B cell (primary cell): ENCODE measurements at regions not wholly inside any gene's neighbourhood (a gene's known extent, or its start where the extent isn't known, plus 50 kb on each side); places are given as distances from the start of the nearest gene placed in this dataset.

Experiments
- ATAC-seq: fragments of 200-7000 bp; cut with Tn5 transposase; one replicate; pipeline ENCODE4 v1.10.0; 2021; ENCODE audit warnings: low read depth, mild to moderate bottlenecking, moderate number of reproducible peaks, moderate library complexity
- CTCF ChIA-PET: fragments of 350-600 bp; sonication (Branson Sonifier 250); formaldehyde crosslinking; loops from one replicate; lab custom pipeline; 2021; ENCODE audit warnings: antibody characterized with exemption, inconsistent platforms; lab: Charles Lee
- POLR2A ChIA-PET: fragments of 350-600 bp; sonication (Branson Sonifier 250); formaldehyde crosslinking; loops from one replicate; lab custom pipeline; 2021; ENCODE audit warnings: antibody characterized with exemption; lab: Charles Lee
- DNase-seq: peaks from one replicate; pipeline ENCODE4 v3.0.0; 2013
- H2AFZ ChIP-seq: 2 replicates; pipeline ENCODE4 v1.6.1; 2012; ENCODE audit warnings: mild to moderate bottlenecking, low read depth, low read length; ENCODE audit not compliant: insufficient read depth, poor library complexity, severe bottlenecking
- H3K27ac ChIP-seq, 2 donors: 1 replicate in 1 of 2; 2 replicates in 1 of 2; pipeline ENCODE4 v1.5.1; 2012 to 2013; ENCODE audit warnings: low read length in 2 of 2, mild to moderate bottlenecking in 2 of 2, moderate library complexity in 1 of 2
- H3K27me3 ChIP-seq, 4 experiments: fragments of 200-600 bp in 1 of 4; sonication (generic) in 1 of 4; replicated peaks in 1 of 4; 1 replicate in 2 of 4; 2 replicates in 2 of 4; pipeline versions ENCODE4 v1.6.1 to v1.7.0; 2013 to 2016; ENCODE audit warnings: low read length in 3 of 4, mild to moderate bottlenecking in 2 of 4, mixed read lengths in 1 of 4, moderate library complexity in 1 of 4; ENCODE audit not compliant: insufficient read depth in 4 of 4, control insufficient read depth in 3 of 4; ENCODE audit errors: control extremely low read depth in 1 of 4
- H3K36me3 ChIP-seq, 2 experiments: replicated peaks in 1 of 2; 1 replicate in 1 of 2; 2 replicates in 1 of 2; pipeline versions ENCODE4 v1.6.1 to v1.7.1; 2013; ENCODE audit warnings: low read length in 1 of 2; ENCODE audit not compliant: insufficient read depth in 2 of 2, control insufficient read depth in 1 of 2; ENCODE audit errors: control extremely low read depth in 1 of 2, extremely low read depth in 1 of 2
- H3K4me1 ChIP-seq, 2 donors: fragments of 200-600 bp in 1 of 2; sonication (generic) in 1 of 2; 1 replicate in 1 of 2; 2 replicates in 1 of 2; pipeline versions ENCODE4 v1.5.1 to v1.6.1; 2013 to 2017; ENCODE audit warnings: low read length in 2 of 2; ENCODE audit not compliant: control insufficient read depth in 2 of 2, insufficient read depth in 2 of 2
- H3K4me2 ChIP-seq: replicated peaks from 2 replicates; pipeline ENCODE3; 2012; ENCODE audit warnings: mild to moderate bottlenecking, low read depth, low read length; ENCODE audit not compliant: poor library complexity, severe bottlenecking
- H3K4me3 ChIP-seq, 5 experiments: fragments of 200-600 bp in 1 of 5; sonication (generic) in 1 of 5; 1 replicate in 3 of 5; 2 replicates in 2 of 5; pipeline versions ENCODE4 v1.5.1 to v1.7.0; 2011 to 2016; ENCODE audit warnings: low read length in 4 of 5, mild to moderate bottlenecking in 4 of 5, low read depth in 2 of 5, control low read depth in 1 of 5, moderate library complexity in 1 of 5; ENCODE audit not compliant: insufficient read depth in 1 of 5; ENCODE audit errors: control extremely low read depth in 1 of 5, extremely low read depth in 1 of 5
- H3K79me2 ChIP-seq: fragments of 200-600 bp; sonication (generic); one replicate; pipeline ENCODE4 v1.6.0; 2016; ENCODE audit warnings: low read length; ENCODE audit not compliant: control insufficient read depth, insufficient read depth
- H3K9ac ChIP-seq: fragments of 200-600 bp; sonication (generic); 2 replicates; pipeline ENCODE4 v1.6.1; 2017; ENCODE audit warnings: mild to moderate bottlenecking, low read length, moderate library complexity
- H3K9me3 ChIP-seq, 3 donors: one replicate each; pipeline versions ENCODE4 v1.6.1 to v1.7.1; 2013; ENCODE audit warnings: low read length in 2 of 3; ENCODE audit not compliant: control insufficient read depth in 2 of 3, insufficient read depth in 1 of 3; ENCODE audit errors: control extremely low read depth in 1 of 3
- H4K20me1 ChIP-seq: 2 replicates; pipeline ENCODE4 v1.6.0; 2012; ENCODE audit warnings: mild to moderate bottlenecking, low read length; ENCODE audit not compliant: insufficient read depth, control insufficient read depth, poor library complexity, severe bottlenecking
- H3K27ac Mint-ChIP-seq: one replicate; pipeline ENCODE4 v1.8.0; 2021; ENCODE audit warnings: mixed read lengths
- H3K27me3 Mint-ChIP-seq: one replicate; pipeline ENCODE4 v1.8.0; 2021; ENCODE audit warnings: mixed read lengths
- H3K4me1 Mint-ChIP-seq: one replicate; pipeline ENCODE4 v1.8.0; 2021; ENCODE audit warnings: mixed read lengths
- H3K4me3 Mint-ChIP-seq: one replicate; pipeline ENCODE4 v1.8.0; 2021; ENCODE audit warnings: mixed read lengths
- H3K9me3 Mint-ChIP-seq: one replicate; pipeline ENCODE4 v1.8.0; 2022; ENCODE audit warnings: mixed read lengths; ENCODE audit not compliant: insufficient read depth
- CTCF ChIP-seq: fragments of 200-600 bp; IDR thresholded peaks from one replicate; pipeline ENCODE4 v1.8.0; 2022; ENCODE audit warnings: antibody characterized with exemption, mild to moderate bottlenecking
- EZH2 ChIP-seq: IDR thresholded peaks from 2 replicates; pipeline ENCODE4 v1.6.1; 2012; ENCODE audit warnings: borderline replicate concordance, low read depth, mild to moderate bottlenecking, moderate library complexity, low read length; ENCODE audit not compliant: insufficient read depth, poor library complexity, severe bottlenecking
- WGBS: methylation state at CpG from one replicate; pipeline ENCODE4 v1.1.5; 2013; ENCODE audit warnings: missing lambda C conversion rate; ENCODE audit not compliant: insufficient coverage; 5-methylcytosine and 5-hydroxymethylcytosine counted together
- intact Hi-C: fragments of 100-400 bp; cut with micrococcal nuclease; formaldehyde crosslinking; loops from one replicate; pipeline ENCODE4 v1.10.0; 2022

- 63% methylated on average over 3 of the region's 6 CpGs for WGBS
- H3K4me1 Mint-ChIP-seq = no peaks in the 10 kb centered on the region
- ATAC-seq = no peak
- H3K4me3 Mint-ChIP-seq = no peak overlapping the region
- POLR2A ChIA-PET = no interaction called here
- Histone ChIP-seq H3K9me3 (peaks cover 0 to 4% (median 0%) of the 10 kb centered on the region in 3 donors), H3K4me1 (no peaks in the 10 kb centered on the region), H3K79me2 (no peaks in the 10 kb centered on the region), H4K20me1 (no peaks in the 10 kb centered on the region), H3K27me3 (peaks cover 0 to 7% (median 0%) of the 10 kb centered on the region in 4 experiments), H3K4me2 (no peak overlapping the region), H3K36me3 (no peaks in the 10 kb centered on the region), H3K4me3 (no peak overlapping the region), H3K27ac (no peak overlapping the region), H3K9ac (no peak overlapping the region), H2AFZ (no peak overlapping the region)
- H3K9me3 Mint-ChIP-seq = no peaks in the 10 kb centered on the region
- peaks cover 12% of the 10 kb centered on the region for H3K27me3 Mint-ChIP-seq
- no peak for DNase-seq
- CTCF ChIA-PET = no interaction called here
- TF ChIP-seq CTCF (no peak), EZH2 (no peak)
- intact Hi-C loops = no loop called here
- no peak overlapping the region for H3K27ac Mint-ChIP-seq
Measured at GRCh38 chr10:117462424-117462792, 80.1 kb upstream of the EMX2 start.

GRCh38 chr10:117461766-117462423 is 80.7 kb upstream of the EMX2 start:
- H2AFZ ChIP-seq = no peak overlapping the region
- H3K4me1 ChIP-seq = no peaks in the 10 kb centered on the region
- no peaks in the 10 kb centered on the region for H3K36me3 ChIP-seq
- no peak overlapping the region for H3K27ac ChIP-seq
- peaks cover 0 to 7% (median 0%) of the 10 kb centered on the region in 4 experiments for H3K27me3 ChIP-seq
- no peaks in the 10 kb centered on the region for H3K79me2 ChIP-seq
- H4K20me1 ChIP-seq = no peaks in the 10 kb centered on the region
- Mint-ChIP-seq H3K4me1 (no peaks in the 10 kb centered on the region), H3K27ac (no peak overlapping the region), H3K9me3 (no peaks in the 10 kb centered on the region), H3K27me3 (peaks cover 13% of the 10 kb centered on the region), H3K4me3 (no peak overlapping the region)
- no peak overlapping the region for H3K9ac ChIP-seq
- no peak for TF ChIP-seq EZH2
- no peak for TF ChIP-seq CTCF
- CTCF ChIA-PET = no interaction called here
- peaks cover 0 to 4% (median 0%) of the 10 kb centered on the region in 3 donors for H3K9me3 ChIP-seq
- WGBS = 48% methylated on average over 2 of the region's 7 CpGs
- no peak overlapping the region for H3K4me2 ChIP-seq
- ATAC-seq = no peak
- no peak overlapping the region for H3K4me3 ChIP-seq
- no peak for DNase-seq
- POLR2A ChIA-PET = no interaction called here
- intact Hi-C loops = no loop called here
